ENCODE measurements at regions not wholly inside any gene's neighbourhood (a gene's known extent, or its start where the extent isn't known, plus 50 kb on each side); places are given as distances from the start of the nearest gene placed in this dataset.
A peak's percentile ranks its signal among the peaks of the same experiment; 100 is the strongest.
"Not testable (repeated sequence)": the region's sequence is repeated elsewhere in the genome, so short reads cannot be mapped to it uniquely, and the experiment has no call there.

DNA sequence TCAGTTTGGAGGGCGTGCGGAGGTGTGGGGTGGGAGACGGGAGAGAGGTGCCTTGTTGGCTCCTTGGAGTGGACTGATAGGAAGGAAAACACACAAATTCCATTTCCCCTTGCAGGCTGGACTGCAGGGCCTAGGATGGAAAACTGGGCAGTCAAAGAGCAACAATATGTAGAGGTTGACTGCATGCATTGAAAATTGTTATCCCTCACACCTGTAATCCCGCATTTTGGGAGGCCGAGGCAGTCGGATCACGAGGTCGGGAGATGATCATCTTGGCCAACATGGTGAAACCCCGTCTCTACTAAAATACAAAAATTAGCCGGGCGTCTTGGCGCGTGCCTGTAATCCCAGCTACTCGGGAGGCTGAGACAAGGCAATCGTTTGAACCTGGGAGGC, 128.2 kb downstream of the PPIAL4G start:
- DNase-seq, result no peak

GRCh38 chr1:148354284-148354912, 128.7 kb downstream of the PPIAL4G start:
- DNase-seq, result no peak

GRCh38 chr1:148353461-148354283, 129.4 kb downstream of the PPIAL4G start:
- DNase-seq, result peak; percentile 37

GRCh38 chr1:148352470-148353053, 130.5 kb downstream of the PPIAL4G start:
- DNase-seq, result no peak

DNA sequence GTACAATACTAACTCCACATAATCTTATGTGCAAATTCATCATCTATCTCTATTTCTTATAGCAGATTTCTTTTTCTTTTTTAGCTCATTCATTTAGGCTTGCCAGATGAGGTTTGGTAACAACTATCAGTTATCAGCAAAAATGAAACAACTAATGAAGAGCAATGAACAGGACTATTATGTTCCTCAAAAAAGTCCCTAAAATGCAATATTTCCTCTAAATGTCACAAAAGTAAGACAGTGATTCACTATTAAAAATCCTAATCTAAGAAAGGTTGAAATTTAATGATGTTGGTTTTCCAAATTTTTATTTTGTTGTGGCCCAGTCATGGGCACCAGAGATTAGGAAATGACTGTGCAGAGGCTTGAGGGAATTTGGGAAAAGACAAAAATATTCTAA, 135.3 kb downstream of the PPIAL4G start:
- DNase-seq, result no peak

- peak; percentile 36 for DNase-seq
These were observed 137.4 kb downstream of the PPIAL4G start for GRCh38 chr1:148345659-148346151.

GRCh38 chr1:148344651-148345050, 138.5 kb downstream of the PPIAL4G start:
- DNase-seq, result not testable (repeated sequence)

DNA sequence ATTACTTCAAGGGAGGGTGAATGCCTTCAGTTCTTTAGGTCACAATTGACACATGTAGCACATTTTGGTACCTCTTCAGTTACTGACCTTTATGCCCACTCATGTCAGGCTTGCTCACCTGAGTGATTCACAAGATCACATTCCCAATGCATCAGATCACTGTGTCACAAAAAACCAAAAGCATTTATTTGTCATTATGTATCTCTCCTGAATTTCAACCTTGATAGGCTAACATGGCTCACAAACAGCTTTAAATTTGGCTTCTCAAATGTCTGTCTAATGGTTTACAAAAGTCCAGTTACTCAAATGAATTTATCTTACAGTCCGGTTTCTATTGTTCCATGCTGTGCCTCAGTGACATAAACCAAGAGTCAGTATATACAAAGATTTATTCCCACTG, 141.4 kb downstream of the PPIAL4G start:
- not testable (repeated sequence) for DNase-seq

GRCh38 chr1:148336121-148336918, 146.8 kb downstream of the PPIAL4G start:
- DNase-seq, result not testable (repeated sequence)

DNA sequence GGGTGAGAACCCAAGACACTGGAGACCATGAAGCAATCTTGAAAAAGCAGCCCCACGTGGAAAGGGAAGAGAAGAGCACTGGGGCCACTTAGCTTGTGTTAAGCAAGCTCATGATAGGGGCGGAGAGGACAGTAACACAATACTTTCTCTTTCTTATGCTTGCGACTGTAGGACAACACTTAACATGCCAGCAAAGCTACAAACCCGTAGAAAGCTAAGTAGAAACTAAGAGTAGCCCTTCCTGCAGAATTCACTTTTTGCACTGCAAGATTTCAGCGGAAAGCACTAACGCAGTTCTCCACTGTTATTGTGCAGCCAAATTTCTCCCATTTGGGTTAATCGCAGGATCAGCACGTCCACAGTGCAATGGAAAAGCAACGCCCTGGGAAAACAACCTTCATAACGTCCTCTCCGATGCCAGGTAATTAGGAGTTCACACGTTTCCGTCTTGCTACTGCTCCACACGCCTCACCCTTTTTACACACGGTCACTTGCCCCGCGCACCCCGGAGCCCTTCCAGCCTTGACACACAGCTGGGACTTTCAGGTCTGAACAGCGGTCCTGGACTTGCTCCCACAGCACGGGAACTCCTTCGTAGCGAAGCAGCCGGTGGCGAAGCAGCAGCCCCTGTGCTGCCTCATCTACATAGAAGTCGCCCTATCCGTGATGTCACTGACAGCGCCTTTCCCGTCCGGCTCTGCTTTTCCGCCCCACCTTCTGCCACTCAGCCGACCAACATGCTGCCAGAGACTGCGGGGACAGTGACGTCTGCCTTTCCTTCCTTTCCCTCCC, 148.6 kb downstream of the PPIAL4G start:
- peak; percentile 87 for DNase-seq

- DNase-seq, result no peak
These were observed 149.2 kb downstream of the PPIAL4G start for GRCh38 chr1:148333875-148334338.

GRCh38 chr1:148328884-148329283, 154.2 kb downstream of the PPIAL4G start:
- no peak for DNase-seq

- not testable (repeated sequence) for DNase-seq
These were observed 158.1 kb downstream of the PPIAL4G start for GRCh38 chr1:148325031-148325430.

DNA sequence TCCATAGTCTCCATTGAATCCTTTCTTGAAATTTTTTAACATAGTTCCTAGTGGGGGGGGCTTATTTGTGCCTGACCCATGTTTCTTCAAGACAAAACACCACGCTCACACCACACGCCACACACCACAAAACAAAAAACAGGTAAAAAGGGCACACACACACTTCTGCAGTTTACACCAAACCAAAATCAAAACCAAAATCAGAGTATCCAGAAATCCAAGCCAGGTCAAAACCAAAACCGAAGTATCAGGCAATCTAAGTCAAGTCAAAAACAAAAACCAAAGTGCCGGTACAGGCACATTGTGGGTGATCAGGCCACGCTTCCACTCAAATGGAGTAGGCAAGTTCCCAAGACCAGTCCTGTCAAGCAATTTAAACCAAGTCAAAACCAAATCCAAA, 158.6 kb downstream of the PPIAL4G start:
- not testable (repeated sequence) for DNase-seq

GRCh38 chr1:148320079-148320478, 163.0 kb downstream of the PPIAL4G start:
- DNase-seq, result not testable (repeated sequence)

- DNase-seq, result no peak
These were observed 164.2 kb downstream of the PPIAL4G start for GRCh38 chr1:148318904-148319242.

GRCh38 chr1:148318123-148318903, 164.8 kb downstream of the PPIAL4G start:
- peak; percentile 81 for DNase-seq

- DNase-seq, result no peak
These were observed 165.4 kb upstream of the NBPF11 start for GRCh38 chr1:148317288-148317985.

DNA sequence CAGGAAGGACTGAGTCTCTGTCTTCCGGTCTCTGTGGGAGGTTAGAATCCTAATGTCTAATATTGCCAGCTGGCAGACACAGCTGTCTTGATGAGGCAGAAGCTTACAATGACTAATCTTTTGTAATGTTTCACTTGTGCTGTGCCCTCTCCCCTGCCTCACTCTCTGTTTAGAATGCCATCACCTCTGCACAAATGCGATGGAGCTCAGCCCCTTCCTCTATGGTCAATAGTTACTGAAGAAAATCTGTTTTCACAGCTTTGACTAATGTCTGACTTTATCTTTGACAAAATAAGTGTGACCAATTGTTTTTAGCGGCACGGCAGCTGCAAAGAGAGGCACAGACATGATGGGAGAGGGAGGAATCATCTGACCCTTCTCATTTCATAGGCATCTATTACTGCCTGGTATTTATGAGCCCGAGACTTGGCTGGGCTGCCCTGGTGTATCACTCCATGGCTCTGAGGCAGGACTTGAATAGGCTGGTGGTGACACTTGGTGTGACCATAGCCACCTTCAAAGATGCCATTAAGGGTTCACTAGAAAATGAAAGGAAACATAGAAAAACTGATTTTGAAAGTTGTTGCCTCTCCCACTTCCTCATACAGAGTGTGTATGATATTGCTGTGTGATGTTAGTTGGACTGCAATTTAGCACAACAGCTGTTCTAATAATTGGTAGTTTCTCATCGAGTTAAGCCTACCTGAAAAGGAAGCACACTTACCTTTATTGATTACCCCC, 163.2 kb upstream of the NBPF11 start:
- no peak for DNase-seq

DNA sequence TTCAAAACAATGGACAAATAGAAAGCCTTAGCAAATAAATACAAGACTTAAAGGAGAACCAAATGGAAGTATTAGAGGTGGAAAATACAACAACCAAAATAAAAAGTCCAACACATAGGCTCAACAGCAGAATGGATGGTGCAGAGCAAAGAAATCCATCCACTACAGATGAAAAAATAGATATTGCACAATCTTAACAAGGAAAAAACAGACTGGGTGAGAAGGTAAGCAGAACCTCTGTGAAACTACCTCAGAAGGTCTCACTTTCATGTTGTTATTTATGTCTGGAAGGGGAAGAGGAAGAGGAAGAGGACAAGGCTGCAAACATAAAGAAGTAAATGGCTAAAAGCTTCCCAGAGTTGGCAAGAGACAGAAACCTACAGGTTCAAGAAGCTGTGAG, 158.7 kb upstream of the NBPF11 start:
- no peak for DNase-seq

Measured in stimulated activated CD4-positive, alpha-beta T cell treated with anti-CD3 and anti-CD28 coated beads, Interleukin-15, amount 100 ng/mL, for 24 hours (primary cell).